Medulla oblongata (tissue), 1 donor: ENCODE measurements at regions not wholly inside any gene's neighbourhood (a gene's known extent, or its start where the extent isn't known, plus 50 kb on each side); places are given as distances from the start of the nearest gene placed in this dataset.
A peak's percentile ranks its signal among the peaks of the same experiment; 100 is the strongest.
"Not testable (repeated sequence)": the region's sequence is repeated elsewhere in the genome, so short reads cannot be mapped to it uniquely, and the experiment has no call there.

ENCODE experiments used
- DNase-seq: peaks from one replicate; pipeline ENCODE4 v3.0.0-alpha.2; 2015; ENCODE audit errors: extremely low spot score

DNA sequence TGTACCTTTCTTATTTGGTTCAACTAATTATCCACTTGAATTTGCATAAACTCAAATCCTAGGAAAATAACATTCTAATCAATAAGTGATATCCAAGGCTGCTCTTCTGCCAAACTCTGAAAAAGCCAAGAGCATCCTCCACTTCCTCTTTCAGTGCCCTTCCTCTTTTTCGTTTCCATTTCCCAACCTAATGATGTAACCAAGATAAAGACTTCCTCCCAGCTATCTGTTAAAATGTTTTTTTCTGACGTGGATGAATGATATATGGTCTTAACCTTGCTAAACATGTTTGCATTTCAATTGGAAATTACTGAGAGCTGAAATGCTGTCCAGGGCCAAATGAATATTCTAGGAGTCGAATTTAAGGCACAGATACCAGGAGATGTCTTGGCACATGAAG, 459.5 kb upstream of the PDE3A start:
- DNase-seq, result peak; percentile 67

DNA sequence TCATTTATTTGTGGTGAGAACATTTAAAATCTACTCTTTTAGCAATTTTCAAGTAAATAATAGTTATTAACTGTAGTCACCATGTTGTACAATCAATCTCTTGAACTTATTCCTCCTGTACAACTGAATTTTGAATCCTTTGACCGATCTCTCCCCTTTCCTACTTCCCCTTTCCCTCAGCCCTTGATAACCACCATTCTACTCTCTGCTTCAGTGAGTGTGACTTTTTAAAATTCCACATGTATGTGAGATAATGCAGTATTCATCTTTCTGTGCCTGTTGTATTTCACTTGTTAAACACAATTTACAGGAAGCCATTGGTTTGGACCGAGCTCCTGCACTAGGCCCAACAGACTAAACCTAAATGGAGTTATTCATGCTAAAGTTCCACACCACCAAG, 458.9 kb upstream of the PDE3A start:
- DNase-seq, result no peak

DNA sequence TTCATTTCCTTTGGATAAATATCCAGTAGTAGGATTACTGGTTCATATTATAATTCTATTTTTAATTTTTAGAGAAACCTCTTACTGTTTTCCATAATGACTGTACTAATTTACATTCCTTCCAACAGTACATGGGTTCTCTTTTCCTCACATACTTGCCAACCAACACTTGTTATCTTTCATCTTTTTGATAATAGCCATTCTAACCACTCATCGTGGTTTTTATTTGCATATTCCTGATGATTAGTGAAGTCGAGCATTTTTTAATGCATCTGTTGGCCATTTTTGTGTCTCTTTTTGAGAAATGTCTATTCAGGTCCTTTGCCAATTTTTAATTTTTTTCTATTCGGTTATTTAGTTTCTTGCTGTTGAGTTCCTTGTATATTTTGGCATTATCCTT, 457.7 kb upstream of the PDE3A start:
- DNase-seq, result no peak

DNA sequence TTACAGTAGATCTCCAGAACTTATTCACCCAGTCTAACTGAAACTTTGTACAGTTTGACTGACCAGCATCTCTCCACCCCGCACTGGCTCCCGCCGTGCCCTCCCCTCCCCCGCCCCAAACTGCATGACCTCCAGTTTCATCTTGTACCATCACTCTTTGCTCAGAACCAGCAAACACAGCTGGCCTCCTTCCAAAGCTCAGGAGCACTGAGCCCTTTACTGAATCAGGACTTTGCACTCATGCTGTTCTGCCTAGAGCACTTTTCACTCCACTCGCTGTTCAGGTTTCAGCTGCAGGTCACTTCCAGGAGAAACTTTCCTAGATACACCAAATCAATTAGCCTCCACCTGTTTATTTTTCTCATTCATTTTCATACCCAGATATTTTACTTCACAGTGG, 455.3 kb upstream of the PDE3A start:
- no peak for DNase-seq

DNA sequence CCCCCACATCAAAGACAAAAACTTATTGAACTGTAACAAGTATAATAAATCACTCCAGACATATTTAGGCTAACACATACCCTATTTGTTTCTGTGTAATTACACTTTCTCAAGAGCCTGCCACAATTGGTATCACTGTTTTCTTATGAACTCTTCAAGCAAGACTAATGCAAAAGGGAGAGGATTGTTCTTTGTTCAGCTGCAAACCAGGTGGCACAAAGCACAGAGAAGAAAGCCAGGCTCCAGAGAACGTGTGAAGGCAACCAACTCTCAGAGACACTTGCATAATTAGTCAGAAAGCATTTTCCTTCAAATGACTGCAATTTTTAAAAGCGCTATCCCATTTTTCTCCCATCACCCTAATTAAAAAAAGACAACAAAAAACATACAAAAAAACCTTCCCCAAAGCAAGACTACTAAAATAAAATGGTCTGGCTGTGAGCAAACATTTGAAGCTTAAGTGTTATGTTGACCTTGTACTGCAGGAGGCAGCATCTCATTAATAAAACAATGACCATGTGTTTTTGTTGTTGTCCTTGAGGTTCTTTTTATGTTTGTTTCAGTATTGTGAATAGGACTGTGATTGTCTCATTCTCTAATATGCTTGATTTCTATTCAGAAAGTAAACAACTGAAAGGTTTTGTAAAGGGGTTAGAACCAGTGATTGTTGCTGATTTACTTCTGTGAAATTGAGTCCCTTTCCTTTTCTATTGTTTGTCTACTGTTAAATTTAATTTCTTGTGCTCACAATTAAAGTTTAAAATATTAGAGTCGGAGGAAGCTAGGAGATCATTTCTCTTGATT, 452.7 kb upstream of the PDE3A start:
- DNase-seq, result peak; percentile 63

DNA sequence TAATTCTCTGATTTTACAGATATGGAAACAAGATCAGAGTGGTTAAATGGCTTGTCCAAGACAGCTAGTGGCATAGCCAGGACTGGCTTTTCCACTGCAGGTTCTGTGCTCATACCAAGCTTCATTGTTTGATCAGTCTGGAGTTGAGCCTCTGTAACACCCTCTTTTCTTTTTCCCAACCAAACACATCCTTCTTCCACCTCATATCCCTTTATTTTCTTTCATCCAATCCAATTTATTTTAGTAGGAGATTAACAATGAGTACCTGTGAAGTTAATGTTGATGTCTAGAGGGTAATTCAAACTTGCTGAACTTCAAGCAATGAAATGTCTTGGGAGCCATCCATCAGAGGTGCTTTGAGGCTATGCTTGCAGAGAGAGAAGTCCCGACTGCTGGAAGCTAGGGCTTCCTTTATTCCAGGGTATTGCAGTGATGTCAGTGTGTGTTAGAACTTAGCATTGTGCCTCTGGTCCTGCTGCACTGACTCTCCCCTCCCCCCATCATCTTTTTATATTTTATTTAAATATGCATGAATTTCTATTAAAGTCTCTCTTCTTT, 452.1 kb upstream of the PDE3A start:
- DNase-seq, result no peak

DNA sequence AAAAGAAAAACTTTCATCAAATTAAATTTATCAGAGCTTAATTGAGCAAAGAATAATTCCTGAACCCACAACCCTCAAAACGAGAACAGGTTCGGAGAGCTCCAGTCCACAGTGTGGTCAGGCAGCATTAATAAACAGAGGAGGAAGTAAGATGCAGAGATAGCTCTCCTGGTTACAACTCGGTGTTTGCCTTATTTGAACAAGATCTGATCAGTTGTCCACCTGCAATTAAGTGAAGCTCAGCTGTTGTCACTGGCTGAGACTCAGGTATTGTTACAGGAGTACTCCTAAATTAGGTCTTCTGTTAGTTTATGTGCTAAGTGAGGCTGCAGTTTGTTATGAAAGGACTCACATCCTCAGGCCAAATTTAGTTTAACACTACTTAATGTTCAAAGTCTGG, 451.4 kb upstream of the PDE3A start:
- DNase-seq, result no peak

DNA sequence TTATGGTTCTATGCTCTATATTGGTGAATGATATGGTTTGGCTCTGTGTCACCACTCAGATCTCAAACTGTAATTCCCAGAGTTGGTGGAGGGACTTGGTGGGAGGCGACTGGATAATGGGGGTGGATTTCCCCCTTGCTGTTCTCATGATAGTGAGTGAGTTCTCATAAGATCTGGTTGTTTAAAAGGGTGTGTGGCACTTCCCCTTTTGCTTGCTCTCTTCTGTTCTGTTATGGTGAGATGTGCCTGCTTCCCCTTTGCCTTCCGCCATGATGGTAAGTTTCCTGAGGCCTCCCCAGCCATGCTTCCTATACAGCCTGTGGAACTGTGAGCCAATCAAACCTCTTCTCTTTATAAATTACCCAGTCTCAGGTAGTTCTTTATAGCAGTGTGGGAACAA, 446.6 kb upstream of the PDE3A start:
- DNase-seq, result not testable (repeated sequence)

DNA sequence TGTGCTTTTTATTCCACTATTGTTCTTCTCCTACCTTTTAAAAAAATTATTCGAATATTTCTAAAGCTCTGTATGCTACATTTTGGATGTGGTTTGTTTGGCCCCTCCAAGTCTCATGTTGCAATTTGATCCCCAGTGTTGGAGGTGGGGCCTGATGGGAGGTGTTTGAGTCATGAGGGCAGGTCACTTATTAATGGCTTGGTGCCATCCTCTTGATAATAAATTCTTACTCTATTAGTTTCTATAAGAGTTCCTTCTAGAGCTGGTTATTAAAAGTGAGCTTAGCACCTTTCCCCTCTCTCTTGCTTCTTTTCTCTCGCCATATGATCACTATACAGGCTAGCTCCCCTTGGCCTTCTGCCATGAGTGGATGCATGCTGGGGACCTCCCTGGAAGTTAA, 445.6 kb upstream of the PDE3A start:
- no peak for DNase-seq

DNA sequence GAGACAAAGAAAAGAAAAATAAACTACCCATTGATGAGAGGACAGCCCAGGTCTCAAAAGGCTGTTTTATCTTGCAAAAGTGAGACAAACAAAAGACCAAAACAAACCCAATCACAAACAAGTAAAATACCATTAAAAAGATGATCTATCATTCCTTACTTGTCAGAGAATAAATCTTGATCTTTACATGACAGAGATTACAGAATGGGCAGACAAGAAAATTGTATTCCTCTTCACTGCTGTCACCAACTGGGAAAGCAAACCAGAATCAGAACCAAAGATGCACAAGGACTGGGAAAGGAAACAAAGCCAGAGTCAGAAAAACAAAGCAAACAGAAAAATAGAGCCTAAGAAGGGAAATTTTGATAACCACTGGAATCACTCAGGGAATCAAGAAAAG, 444.0 kb upstream of the PDE3A start:
- DNase-seq, result no peak

DNA sequence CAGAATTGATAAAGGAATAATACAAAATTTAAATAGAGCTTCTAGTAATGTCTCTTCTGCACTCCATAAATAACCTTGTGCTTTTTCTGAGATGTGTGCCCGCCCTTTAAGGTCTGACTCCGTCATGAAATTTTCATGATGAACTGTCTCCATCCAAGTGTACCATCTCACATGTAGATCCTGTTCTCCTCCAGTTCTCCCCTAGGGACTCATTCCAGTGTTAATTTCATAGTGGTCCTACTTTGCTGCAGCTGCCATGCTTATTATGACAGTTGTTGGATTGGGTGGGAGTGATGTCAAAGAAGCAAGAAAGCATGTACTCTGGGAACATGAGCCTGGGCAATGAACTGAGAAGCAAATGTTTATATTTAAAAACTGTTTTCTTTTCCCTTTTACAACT, 442.5 kb upstream of the PDE3A start:
- no peak for DNase-seq

DNA sequence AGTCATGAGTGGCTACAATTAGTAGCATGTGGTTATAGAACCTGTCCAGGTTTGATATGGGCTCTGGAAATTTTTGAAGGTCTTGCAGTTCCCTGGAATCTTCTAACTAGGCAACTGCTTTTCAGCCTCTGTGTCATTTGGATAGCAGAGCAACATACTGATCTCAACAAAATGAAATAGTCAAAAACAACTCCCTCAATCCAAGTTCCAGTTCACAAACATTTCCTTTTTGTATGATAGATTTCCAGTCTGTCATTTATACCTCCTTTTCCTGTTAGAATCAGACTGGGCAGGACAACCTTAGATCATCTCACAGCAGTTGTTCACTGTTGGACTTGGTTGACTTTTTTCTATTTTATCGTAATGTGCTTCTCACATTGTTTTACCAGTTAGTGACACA, 442.1 kb upstream of the PDE3A start:
- no peak for DNase-seq

DNA sequence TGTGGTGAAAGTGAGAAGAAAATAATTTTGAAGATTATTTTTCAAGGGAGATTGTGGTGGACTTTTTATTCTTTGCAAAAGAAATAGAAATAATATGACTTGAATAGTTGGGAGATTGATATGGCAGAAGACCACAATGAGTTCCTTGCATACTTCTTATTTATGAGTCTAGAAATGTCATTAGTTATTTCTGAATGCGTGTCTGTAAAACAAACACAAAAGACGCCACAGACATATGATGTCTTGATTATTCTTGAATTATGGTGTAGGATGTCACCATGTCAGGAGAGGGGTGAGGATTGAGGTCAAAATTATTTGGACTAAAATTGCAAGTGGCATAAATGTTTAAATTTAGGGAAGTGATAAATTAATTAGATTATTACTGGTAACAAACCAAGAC, 440.7 kb upstream of the PDE3A start:
- DNase-seq, result no peak

DNA sequence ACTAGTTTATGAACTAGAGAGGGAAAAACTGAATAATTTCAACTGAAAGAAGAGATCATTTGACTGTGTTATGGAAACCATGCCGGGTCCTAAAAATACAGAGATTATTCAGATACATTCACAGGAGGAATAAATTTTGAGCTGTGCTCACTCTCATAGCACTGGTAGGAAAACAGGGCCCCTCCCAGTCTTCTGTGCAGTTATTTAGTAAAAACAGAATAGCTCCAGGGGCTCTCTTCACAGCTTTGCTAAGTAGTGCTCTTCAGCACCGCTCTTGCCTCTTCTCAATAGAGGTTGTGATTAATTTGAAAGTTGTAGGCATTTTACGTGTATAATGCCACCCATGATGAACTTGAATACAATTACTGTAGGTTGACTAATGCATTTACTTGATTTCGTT, 435.9 kb upstream of the PDE3A start:
- no peak for DNase-seq

DNA sequence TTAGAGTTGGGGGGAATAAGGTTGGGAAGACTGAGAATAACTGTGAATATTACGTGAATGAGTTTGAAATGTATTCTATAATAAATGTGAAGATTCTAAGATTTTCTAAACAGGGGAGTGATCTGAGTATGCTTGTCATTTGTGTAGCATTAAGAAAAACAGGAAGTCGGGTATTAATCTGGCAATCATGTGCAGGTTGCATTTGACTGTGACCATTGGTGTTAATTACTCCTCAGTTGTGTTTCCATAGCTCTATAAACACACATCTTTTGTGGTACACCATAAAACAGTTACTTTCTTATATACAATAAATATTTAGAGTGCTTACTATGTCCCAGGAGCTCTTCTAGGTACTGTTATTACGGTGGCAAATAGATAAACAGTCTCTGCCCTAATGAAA, 434.4 kb upstream of the PDE3A start:
- DNase-seq, result no peak

DNA sequence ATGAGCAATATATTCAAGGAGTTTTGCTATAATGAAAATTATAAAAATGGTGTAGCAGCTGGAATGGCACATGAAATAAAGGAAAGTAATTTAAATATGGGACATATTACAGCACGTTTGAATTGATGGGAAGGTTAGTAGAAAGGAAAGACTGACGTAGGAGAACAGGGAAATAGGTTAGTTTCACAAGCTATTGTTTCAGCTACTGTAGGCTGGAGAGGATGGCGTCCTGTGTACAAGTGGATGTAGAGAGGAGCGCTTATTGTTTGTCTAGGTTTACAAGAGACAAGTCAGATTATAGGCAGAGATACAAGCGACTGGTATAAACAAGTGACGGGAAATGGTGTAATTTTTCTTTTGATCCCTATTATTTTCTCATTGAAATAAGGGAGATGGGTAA, 431.2 kb upstream of the PDE3A start:
- DNase-seq, result no peak

DNA sequence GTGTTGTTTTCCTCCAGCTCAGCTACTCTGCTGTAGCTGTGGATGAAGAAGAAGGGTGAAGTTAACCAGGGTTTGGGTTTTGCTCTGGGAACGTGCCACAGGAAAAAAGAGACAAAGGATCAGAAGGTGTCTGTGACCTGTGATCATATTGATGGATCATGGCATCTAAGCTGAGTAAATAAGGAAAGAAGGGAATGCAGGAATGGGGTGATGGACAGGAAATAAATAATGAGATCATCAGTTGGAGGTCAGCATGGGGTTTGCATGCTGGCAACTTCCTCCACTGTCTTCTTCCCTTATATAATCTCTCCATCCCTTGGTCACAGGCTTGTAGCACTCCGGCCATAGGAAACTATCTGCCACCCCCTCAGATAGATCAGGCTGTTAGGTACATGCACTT, 430.3 kb upstream of the PDE3A start:
- DNase-seq, result no peak

DNA sequence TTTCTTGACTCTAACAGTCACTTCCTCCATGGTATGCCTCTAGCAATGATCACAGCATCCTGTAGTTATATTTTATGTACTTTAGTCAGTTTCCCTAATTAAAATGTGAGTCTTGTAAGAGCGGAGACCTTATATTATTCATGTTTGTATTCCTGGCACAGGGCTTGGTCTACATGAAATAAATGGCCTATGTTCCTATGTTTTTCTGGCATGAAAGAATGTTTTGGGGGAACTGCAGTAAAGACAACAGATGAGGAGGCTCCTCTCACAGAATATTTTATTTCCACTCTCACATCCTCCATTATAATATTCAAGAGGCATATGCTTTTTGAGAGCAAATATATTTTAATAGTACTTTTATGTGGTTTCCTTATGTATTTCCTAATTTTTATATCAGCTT, 429.8 kb upstream of the PDE3A start:
- DNase-seq, result no peak

DNA sequence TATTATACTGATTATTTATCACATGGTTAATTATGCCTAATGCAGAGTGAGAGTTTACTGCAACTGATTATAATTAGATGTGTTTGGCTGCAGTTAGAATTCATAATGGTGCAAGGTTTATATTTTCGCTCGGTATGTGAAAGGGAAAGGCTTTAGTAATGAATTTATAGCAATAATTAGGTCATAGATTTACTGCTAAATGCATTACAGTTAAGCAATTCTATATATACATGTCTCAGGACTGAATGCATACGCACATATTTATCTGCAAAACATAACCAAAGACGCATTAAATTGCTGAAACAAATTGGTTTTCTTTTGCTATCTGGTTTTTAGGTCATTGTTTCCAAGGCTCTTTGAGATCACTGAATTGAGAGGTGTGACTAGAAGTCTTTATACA, 428.1 kb upstream of the PDE3A start:
- DNase-seq, result no peak

DNA sequence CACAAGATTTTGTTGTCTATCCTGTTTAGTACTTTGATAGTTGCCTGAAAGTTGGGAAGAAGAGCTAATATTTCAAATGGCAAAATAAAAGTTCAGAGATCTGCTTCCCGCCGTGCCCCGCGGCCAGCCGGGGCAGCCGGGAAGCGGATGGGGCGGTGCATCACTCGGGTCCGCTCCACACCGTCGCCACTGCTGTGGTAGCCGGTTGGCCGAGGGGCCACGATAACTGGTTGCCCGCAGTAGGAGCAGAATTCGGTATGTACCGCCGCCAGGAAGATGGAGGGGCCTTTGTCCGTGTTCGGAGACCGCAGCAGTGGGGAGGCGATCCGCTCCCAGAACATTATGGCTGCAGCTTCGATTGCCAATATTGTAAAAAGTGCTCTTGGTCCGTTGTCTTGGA, 427.2 kb upstream of the PDE3A start:
- DNase-seq, result no peak

DNA sequence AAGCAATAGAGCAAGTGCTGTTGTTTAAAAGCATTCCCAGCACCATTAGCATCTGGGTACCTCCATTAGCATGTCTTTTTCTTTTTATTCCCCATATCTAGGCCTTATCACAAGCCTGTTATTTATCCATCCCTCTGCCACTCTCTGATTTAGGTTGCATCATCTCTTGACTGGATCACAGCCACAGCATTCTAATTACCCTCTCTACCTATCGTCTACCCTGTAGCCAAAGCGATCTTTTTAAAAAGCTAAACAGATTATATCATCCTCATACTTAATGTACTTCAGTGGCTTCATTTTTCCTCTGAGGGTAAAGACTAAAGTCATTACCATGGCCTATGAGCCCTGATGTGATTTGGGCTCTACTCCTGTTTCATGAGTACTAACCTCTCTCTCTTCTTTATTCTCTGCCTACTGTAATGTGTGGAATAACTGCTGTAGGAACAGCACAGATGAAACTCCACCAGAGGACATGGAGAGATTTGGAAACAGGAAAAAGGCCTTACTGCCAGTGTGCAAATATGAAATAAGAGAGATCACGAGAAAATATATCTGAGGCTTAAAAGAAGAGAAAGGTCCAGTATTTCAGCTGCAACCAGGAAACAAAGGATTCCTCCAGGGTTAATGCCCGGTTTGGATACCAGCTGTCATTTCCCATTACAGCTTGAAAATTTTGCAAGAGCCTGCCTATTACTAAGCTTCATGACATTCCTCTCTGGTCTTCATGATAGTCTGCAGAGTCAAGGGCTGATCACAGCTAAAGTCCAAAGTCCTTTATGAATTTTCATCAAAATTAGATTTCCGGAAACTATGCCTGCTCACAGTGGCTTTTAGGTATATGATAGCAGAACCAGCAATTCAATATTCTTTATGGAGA, 422.5 kb upstream of the PDE3A start:
- DNase-seq, result no peak

DNA sequence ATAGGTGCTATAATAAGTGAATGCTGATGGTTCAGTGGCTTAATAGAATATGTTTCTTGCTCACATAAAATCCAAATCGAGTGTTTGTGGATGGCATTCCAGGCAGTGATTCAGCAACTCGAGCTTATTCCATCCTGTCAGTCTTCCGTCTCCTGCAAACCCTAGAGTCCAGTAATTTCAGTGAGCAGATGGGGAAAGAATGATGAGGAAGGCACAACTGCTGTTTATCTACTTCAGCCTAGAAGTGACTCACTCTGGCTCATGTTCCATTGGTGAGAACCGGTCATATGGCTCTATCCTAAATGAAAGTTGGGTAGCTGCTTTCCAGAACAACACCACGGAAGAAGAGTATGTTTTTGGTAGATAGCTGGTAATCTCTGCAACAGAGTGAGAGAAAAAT, 421.8 kb upstream of the PDE3A start:
- DNase-seq, result no peak

DNA sequence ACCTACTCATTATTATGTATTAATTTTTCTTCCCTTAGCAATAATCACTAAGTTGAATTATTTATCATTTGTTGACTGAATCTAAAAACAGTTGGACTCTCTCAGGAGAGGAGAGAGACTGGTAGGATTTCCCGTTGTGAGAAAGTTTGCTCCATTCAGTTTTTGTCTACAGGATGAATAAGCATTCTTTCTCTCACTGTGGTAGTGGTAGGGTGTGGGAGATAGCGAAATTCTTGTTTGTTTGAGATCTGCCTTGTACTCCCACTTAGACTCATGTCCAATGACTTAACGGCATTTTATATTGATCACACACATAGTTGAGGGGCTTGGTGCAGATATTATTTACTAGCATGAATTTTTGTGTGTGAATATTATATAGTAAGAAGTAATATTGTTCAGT, 421.0 kb upstream of the PDE3A start:
- no peak for DNase-seq
